ENCODE measurements at regions not wholly inside any gene's neighbourhood (a gene's known extent, or its start where the extent isn't known, plus 50 kb on each side); places are given as distances from the start of the nearest gene placed in this dataset.

- TF ChIP-seq CTCF (IDR thresholded peaks at IDR 0.05; ENCODE audit: extremely low read depth, low read depth, low read length) = no peak
- Histone ChIP-seq H3K27me3 (ENCODE audit: insufficient read depth, low read length) (no peaks in the 10 kb centered on the region), H3K36me3 (ENCODE audit: insufficient read depth, low read length) (no peaks in the 10 kb centered on the region), H2AFZ (ENCODE audit: low read length) (no peak overlapping the region), H3K4me1 (ENCODE audit: insufficient read depth, low read length) (no peaks in the 10 kb centered on the region), H3K9me3 (ENCODE audit: low read depth, low read length) (no peaks in the 10 kb centered on the region), H4K20me1 (ENCODE audit: insufficient read depth, low read length) (no peaks in the 10 kb centered on the region), H3K4me3 (ENCODE audit: insufficient read depth, low read length) (no peak overlapping the region), H3K4me2 (ENCODE audit: insufficient read depth, low read length) (no peak overlapping the region), H3K27ac (ENCODE audit: low read depth, low read length) (no peak overlapping the region), H3K79me2 (ENCODE audit: insufficient read depth, low read length) (no peaks in the 10 kb centered on the region)
- no peak for DNase-seq (ENCODE audit: insufficient read length, low spot score, missing footprints)
Measured at GRCh38 chr2:166565501-166565900, 71.5 kb upstream of the SCN7A start.

- no peaks in the 10 kb centered on the region for H3K27me3 ChIP-seq (ENCODE audit: insufficient read depth, low read length)
- H2AFZ ChIP-seq (ENCODE audit: low read length) = no peak overlapping the region
- H3K9me3 ChIP-seq (ENCODE audit: low read depth, low read length) = no peaks in the 10 kb centered on the region
- H3K36me3 ChIP-seq (ENCODE audit: insufficient read depth, low read length) = no peaks in the 10 kb centered on the region
- H3K4me2 ChIP-seq (ENCODE audit: insufficient read depth, low read length) = no peak overlapping the region
- H3K27ac ChIP-seq (ENCODE audit: low read depth, low read length) = no peak overlapping the region
- DNase-seq (ENCODE audit: insufficient read length, low spot score, missing footprints) = no peak
- H3K79me2 ChIP-seq (ENCODE audit: insufficient read depth, low read length) = no peaks in the 10 kb centered on the region
- H3K4me1 ChIP-seq (ENCODE audit: insufficient read depth, low read length) = no peaks in the 10 kb centered on the region
- TF ChIP-seq CTCF (IDR thresholded peaks at IDR 0.05; ENCODE audit: extremely low read depth, low read depth, low read length) = no peak
- no peaks in the 10 kb centered on the region for H4K20me1 ChIP-seq (ENCODE audit: insufficient read depth, low read length)
- no peak overlapping the region for H3K4me3 ChIP-seq (ENCODE audit: insufficient read depth, low read length)
Measured at GRCh38 chr2:166563894-166564293, 69.8 kb upstream of the SCN7A start.

GRCh38 chr2:166560022-166560421 lies 66.0 kb upstream of the SCN7A start:
- Histone ChIP-seq H3K4me3 (ENCODE audit: insufficient read depth, low read length) (no peak overlapping the region), H2AFZ (ENCODE audit: low read length) (no peak overlapping the region), H3K79me2 (ENCODE audit: insufficient read depth, low read length) (no peaks in the 10 kb centered on the region), H3K4me1 (ENCODE audit: insufficient read depth, low read length) (no peaks in the 10 kb centered on the region), H3K27me3 (ENCODE audit: insufficient read depth, low read length) (no peaks in the 10 kb centered on the region), H3K36me3 (ENCODE audit: insufficient read depth, low read length) (no peaks in the 10 kb centered on the region), H3K4me2 (ENCODE audit: insufficient read depth, low read length) (no peak overlapping the region), H4K20me1 (ENCODE audit: insufficient read depth, low read length) (no peaks in the 10 kb centered on the region), H3K9me3 (ENCODE audit: low read depth, low read length) (no peaks in the 10 kb centered on the region), H3K27ac (ENCODE audit: low read depth, low read length) (no peak overlapping the region)
- no peak for TF ChIP-seq CTCF (IDR thresholded peaks at IDR 0.05; ENCODE audit: extremely low read depth, low read depth, low read length)
- DNase-seq (ENCODE audit: insufficient read length, low spot score, missing footprints) = no peak

GRCh38 chr2:166550923-166551322 lies 56.9 kb upstream of the SCN7A start:
- H4K20me1 ChIP-seq (ENCODE audit: insufficient read depth, low read length) = no peaks in the 10 kb centered on the region
- H3K36me3 ChIP-seq (ENCODE audit: insufficient read depth, low read length) = no peaks in the 10 kb centered on the region
- no peak for TF ChIP-seq CTCF (IDR thresholded peaks at IDR 0.05; ENCODE audit: extremely low read depth, low read depth, low read length)
- H3K4me2 ChIP-seq (ENCODE audit: insufficient read depth, low read length) = no peak overlapping the region
- H3K9me3 ChIP-seq (ENCODE audit: low read depth, low read length) = no peaks in the 10 kb centered on the region
- no peaks in the 10 kb centered on the region for H3K4me1 ChIP-seq (ENCODE audit: insufficient read depth, low read length)
- no peaks in the 10 kb centered on the region for H3K27me3 ChIP-seq (ENCODE audit: insufficient read depth, low read length)
- H3K27ac ChIP-seq (ENCODE audit: low read depth, low read length) = no peak overlapping the region
- H3K79me2 ChIP-seq (ENCODE audit: insufficient read depth, low read length) = no peaks in the 10 kb centered on the region
- no peak for DNase-seq (ENCODE audit: insufficient read length, low spot score, missing footprints)
- H2AFZ ChIP-seq (ENCODE audit: low read length) = no peak overlapping the region
- no peak overlapping the region for H3K4me3 ChIP-seq (ENCODE audit: insufficient read depth, low read length)
